ENCODE measurements at regions not wholly inside any gene's neighbourhood (a gene's known extent, or its start where the extent isn't known, plus 50 kb on each side); places are given as distances from the start of the nearest gene placed in this dataset.

DNA sequence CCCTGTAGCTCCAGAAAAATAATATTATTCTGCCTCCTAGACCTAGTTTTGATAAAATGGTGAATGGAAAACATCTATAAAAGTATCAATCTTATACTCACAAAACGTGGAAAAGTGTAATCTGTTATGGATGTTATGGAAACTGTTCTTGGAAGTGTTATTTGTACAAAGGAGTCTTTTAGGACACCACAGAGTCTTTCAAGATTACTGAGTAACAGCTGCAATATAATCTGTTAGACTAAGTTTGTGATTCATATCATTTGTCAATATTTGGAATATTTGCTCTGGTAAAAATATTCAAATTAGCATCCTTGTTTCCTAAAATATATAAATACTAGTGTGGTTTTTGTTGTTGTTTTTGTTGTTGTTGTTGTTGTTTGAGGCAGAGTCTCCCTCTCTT lies 87.9 kb downstream of the RAD51AP2 start:
- Histone ChIP-seq H3K9me3 (ENCODE audit: insufficient read depth, low read depth) (no peaks in the 10 kb centered on the region), H3K27ac (no peak overlapping the region), H3K4me3 (no peak overlapping the region), H3K36me3 (ENCODE audit: low read depth) (no peaks in the 10 kb centered on the region), H3K79me2 (ENCODE audit: low read depth) (no peaks in the 10 kb centered on the region), H3K4me1 (replicated peaks; ENCODE audit: insufficient read depth) (0 out of 2 replicates have a peak, but pooled peaks cover 7% of the 10 kb centered on the region), H3F3A (ENCODE audit: insufficient read depth, low read depth) (no peaks in the 10 kb centered on the region), H2AFZ (no peak overlapping the region), H4K20me1 (ENCODE audit: insufficient read depth) (no peaks in the 10 kb centered on the region), H3K4me2 (no peak overlapping the region), H3K27me3 (ENCODE audit: insufficient read depth, low read depth) (no peaks in the 10 kb centered on the region), H3K9me2 (ENCODE audit: insufficient read depth) (no peaks in the 10 kb centered on the region)
- ChIA-PET POLR2A (ENCODE audit: unreplicated experiment) (no interaction called here), CTCF (no interaction called here)
- no peak for DNase-seq
- intact Hi-C loops (cut with micrococcal nuclease; ENCODE audit: unreplicated experiment), result no loop called here
- TF ChIP-seq, protein P1, sequence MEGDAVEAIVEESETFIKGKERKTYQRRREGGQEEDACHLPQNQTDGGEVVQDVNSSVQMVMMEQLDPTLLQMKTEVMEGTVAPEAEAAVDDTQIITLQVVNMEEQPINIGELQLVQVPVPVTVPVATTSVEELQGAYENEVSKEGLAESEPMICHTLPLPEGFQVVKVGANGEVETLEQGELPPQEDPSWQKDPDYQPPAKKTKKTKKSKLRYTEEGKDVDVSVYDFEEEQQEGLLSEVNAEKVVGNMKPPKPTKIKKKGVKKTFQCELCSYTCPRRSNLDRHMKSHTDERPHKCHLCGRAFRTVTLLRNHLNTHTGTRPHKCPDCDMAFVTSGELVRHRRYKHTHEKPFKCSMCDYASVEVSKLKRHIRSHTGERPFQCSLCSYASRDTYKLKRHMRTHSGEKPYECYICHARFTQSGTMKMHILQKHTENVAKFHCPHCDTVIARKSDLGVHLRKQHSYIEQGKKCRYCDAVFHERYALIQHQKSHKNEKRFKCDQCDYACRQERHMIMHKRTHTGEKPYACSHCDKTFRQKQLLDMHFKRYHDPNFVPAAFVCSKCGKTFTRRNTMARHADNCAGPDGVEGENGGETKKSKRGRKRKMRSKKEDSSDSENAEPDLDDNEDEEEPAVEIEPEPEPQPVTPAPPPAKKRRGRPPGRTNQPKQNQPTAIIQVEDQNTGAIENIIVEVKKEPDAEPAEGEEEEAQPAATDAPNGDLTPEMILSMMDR (conservative IDR thresholded peaks at IDR 0.05), result no peak
- TF ChIP-seq EZH2 (IDR thresholded peaks at IDR 0.05; ENCODE audit: low read depth), result no peak
- no TSS peak for BruUV-seq (replicated peaks)

DNA sequence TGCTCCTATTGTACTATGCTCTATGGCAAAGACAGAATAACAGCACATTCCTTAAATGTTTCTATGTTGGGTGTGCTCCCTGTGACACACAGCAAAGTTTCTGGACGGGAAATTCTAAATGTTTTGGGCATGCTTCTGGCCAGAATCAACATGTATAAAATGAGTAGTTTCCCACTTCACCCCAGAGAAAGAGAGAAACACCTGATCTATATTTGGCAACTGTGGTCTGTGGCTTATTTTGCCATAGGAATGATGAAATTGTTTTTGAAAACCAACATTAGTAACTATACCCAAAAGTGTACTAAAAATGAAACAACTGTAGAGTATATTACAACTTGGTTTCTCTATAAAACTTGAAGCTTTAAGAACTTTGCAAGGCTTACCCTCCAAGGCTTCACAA lies 89.1 kb downstream of the RAD51AP2 start:
- H3K4me3 ChIP-seq, result no peak overlapping the region
- no peaks in the 10 kb centered on the region for H3K9me2 ChIP-seq (ENCODE audit: insufficient read depth)
- no peaks in the 10 kb centered on the region for H4K20me1 ChIP-seq (ENCODE audit: insufficient read depth)
- H3K9me3 ChIP-seq (ENCODE audit: insufficient read depth, low read depth), result no peaks in the 10 kb centered on the region
- H3K27me3 ChIP-seq (ENCODE audit: insufficient read depth, low read depth), result no peaks in the 10 kb centered on the region
- no peak for DNase-seq
- no peaks in the 10 kb centered on the region for H3F3A ChIP-seq (ENCODE audit: insufficient read depth, low read depth)
- no peaks in the 10 kb centered on the region for H3K79me2 ChIP-seq (ENCODE audit: low read depth)
- ChIA-PET CTCF (no interaction called here), POLR2A (ENCODE audit: unreplicated experiment) (no interaction called here)
- BruUV-seq (replicated peaks), result no TSS peak
- peak overlapping the region; percentile 4; the same call in 1 of the 2 replicates for H3K4me2 ChIP-seq
- H2AFZ ChIP-seq, result no peak overlapping the region
- TF ChIP-seq, protein P1 (conservative IDR thresholded peaks at IDR 0.05), result no peak
- no peak for TF ChIP-seq EZH2 (IDR thresholded peaks at IDR 0.05; ENCODE audit: low read depth)
- intact Hi-C loops (cut with micrococcal nuclease; ENCODE audit: unreplicated experiment), result no loop called here
- 0 out of 2 replicates have a peak, but pooled peaks cover 7% of the 10 kb centered on the region for H3K4me1 ChIP-seq (replicated peaks; ENCODE audit: insufficient read depth)
- H3K27ac ChIP-seq, result no peak overlapping the region
- H3K36me3 ChIP-seq (ENCODE audit: low read depth), result no peaks in the 10 kb centered on the region

DNA sequence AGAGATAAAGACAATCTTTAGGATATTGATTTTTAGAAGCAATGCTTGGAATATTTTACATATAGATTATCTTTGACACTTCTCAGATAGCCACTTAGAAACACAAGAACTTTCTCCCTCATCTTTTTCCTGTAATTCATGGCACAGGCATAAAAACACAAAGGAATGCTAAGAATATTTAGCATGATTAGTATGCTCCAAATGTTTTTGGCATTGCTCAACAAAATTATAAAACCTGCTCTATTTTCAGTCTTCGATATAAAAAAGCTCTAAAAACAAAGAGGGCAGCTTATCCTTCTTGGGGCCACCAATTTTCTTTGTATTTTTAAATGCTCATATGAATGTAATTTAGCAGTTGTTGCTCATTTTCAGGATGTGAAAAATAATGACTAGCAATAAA lies 90.8 kb downstream of the RAD51AP2 start:
- Histone ChIP-seq H3K4me2 (no peak overlapping the region), H4K20me1 (ENCODE audit: insufficient read depth) (no peaks in the 10 kb centered on the region), H3K79me2 (ENCODE audit: low read depth) (no peaks in the 10 kb centered on the region), H3K9me2 (ENCODE audit: insufficient read depth) (no peaks in the 10 kb centered on the region), H3K27me3 (ENCODE audit: insufficient read depth, low read depth) (no peaks in the 10 kb centered on the region), H3K36me3 (ENCODE audit: low read depth) (no peaks in the 10 kb centered on the region), H3F3A (ENCODE audit: insufficient read depth, low read depth) (no peaks in the 10 kb centered on the region), H3K4me1 (replicated peaks; ENCODE audit: insufficient read depth) (0 out of 2 replicates have a peak, but pooled peaks cover 7% of the 10 kb centered on the region), H3K9me3 (ENCODE audit: insufficient read depth, low read depth) (no peaks in the 10 kb centered on the region), H2AFZ (no peak overlapping the region), H3K27ac (no peak overlapping the region), H3K4me3 (no peak overlapping the region)
- TF ChIP-seq EZH2 (IDR thresholded peaks at IDR 0.05; ENCODE audit: low read depth), result no peak
- TF ChIP-seq, protein P1 (conservative IDR thresholded peaks at IDR 0.05), result no peak
- ChIA-PET POLR2A (ENCODE audit: unreplicated experiment) (no interaction called here), CTCF (no interaction called here)
- BruUV-seq (replicated peaks), result no TSS peak
- no peak for DNase-seq
- intact Hi-C loops (cut with micrococcal nuclease; ENCODE audit: unreplicated experiment), result no loop called here

Measured in PC-9 (cell line).